ENCODE measurements at regions not wholly inside any gene's neighbourhood (a gene's known extent, or its start where the extent isn't known, plus 50 kb on each side); places are given as distances from the start of the nearest gene placed in this dataset.

DNA sequence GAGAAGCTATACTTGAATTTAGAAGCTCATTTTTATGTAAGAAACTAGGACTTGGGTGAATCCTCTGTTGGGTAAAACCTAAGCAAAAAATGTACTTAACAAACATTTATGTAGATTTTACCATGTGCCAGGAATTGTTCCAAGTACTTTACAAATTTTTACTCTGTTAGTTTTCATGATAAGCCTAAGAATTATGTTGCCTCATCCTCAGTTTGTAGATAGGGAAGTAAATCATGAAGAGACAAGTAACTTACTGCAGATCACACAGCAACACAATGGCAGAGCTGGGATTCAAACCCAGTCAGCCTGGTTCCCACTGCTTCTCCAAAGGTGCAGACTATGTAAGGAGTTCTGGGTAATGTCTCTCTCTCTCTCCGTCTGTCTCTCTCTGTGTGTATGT is 169.9 kb downstream of the DIPK2A start:
- no peak for DNase-seq (ENCODE audit: low spot score)

DNA sequence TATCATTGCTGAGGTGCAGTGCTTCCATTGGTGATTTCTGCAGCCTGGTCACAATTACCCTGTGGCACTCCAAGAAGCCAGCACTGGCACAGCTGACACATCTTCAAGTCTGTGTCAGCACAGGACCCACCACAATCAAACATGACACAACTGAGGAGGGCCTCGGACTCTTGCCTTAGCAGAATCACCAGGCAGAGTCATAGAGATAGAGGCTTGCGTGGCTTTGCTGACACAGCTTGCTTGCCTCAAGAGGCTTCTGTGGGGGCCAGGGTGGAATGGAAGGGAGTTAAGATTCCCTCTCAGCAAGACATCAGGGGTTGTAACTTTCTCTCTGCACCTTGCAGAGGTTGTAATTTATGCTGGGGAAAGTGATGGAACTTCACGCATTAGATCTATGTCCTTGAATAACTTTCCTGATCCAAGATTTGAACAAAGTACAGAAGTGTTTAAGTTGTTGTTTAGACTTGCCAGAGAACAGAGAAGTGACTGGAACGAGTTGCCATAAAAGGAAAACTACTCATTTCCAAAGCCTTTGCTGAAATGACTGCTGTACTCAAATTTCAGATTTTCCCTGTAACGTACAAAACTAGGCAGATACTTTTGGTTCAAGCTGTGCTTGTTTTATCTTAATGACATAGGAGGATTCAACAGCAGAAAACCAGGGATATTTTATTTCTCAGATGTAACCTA is 170.7 kb downstream of the DIPK2A start:
- no peak for DNase-seq (ENCODE audit: low spot score)

DNA sequence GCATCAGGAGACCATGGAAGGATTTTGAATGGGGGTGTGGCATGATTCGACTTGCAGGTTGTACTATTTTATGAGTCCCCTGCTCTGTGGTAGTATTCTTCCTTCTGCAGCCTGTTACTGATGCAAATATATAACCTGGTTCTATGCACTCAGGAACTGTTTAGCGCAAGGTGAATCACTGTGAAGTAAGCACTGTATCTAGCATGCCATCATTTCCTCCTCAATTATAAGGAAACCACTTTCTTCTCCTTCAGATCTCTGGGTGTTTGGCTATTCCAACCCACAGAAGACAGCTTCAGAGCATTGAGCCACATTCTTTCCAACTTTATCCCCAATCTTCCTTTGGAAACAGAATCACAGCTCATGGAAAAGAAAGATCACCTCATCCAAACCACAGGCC is 176.7 kb downstream of the DIPK2A start:
- no peak for DNase-seq (ENCODE audit: low spot score)

DNA sequence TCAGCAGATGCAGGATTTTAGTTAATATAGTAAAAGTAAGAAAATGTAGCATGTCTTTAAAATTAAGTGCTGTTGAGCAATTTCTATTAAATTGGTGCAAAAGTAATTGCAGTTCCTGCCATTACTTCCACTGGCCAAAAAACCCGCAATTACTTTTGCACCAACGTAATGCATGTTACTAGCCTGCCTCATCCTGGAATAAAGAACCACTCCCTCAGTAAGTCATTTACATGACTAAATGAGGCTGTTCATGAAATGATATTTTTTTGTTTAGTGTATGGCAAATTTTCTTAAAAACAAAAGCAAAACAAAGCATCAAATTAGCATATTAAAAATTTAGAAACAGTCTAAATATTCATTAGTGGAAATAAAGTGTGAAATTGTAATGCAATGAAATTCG is 180.4 kb downstream of the DIPK2A start:
- no peak for DNase-seq (ENCODE audit: low spot score)

DNA sequence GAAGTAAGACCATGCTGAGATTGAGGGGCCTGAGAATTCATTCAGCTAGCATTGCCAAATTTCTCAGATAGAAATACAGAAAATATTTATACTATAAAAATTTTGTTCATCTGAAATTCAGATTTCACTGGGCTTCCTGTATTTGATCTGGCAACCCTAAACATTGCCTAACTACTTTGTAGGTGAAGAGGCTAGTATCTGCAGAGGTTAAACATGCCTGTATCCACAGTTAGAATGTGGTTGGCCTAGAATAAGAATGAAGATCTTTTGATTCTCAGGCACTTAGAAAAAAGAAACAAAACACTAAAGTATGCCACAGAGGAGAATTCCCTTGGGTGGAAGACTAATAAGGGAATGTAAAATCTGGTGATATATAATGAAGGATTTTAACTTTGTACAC is 189.0 kb downstream of the DIPK2A start:
- DNase-seq (ENCODE audit: low spot score): no peak

DNA sequence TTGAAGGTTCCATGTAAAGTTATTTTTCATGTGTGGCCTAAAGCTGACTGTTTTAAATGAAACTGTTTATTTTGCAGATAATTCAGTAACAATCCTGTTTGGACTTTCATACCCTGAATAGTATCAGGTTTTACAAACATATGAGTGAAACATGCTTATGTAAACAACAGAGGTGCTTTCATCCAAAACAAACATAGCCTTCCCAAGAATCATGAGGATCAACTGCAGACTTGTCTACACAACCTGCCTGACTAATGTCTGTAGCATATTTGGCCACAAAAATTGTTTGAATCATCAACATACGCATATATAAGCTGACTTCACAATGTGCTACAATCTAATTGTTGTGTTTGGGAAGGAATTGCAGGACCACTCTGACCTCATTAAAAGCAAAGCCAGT is 190.4 kb downstream of the DIPK2A start:
- DNase-seq (ENCODE audit: low spot score): no peak

DNA sequence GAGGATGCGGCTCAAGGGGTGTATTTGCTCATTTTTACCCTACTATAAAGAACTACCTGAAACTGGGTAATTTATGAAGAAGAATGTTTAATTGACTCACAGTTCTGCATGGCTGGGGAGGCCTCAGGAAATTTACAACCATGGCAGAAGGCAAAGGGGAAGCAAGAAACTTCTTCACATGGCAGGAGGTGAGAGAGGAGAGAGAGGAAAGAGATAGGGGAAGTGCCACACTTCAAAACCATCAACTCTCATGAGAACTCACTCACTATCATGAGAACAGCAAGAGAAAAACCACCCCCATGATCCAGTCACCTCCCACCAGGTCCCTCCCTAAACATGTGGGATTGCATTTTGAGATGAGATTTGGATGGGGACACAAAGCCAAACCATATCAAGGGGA is 192.7 kb downstream of the DIPK2A start:
- no peak for DNase-seq (ENCODE audit: low spot score)

DNA sequence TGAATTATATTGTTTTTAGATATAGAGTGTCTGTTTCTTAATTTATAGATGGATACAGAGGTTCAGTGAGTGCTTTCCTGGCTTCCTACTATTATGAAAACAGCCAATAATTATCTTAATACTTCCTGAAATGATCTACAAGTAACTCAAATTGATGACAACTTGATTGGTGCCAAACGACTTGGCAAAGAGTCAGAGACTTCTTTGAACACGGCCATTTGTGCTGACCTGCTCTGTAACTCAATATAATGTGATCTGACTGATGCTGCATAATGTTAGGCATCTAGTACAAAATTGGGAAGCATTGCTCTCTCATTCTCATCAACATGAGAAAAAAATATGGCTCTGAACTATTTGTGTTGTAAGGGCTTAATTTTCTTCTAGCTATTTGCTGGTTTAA is 193.9 kb downstream of the DIPK2A start:
- DNase-seq (ENCODE audit: low spot score): no peak

DNA sequence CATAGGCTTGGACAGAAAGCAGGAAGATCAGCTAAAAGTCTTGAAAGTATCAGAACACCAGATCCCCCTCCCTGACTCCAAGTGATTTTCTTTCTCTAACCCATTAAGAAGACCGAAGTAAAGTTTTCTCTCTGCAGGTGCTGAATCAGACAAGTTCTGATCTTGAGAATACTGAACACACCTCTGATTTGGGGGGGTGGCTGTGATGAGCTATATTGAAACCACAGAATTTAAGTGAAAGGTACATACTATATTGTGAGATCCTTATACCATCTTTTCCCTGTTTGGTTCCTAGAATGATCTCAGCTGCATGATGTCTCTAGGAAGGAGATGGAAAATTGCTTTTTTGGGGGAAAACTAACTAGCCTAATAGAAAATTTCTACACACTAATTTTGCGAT is 196.0 kb downstream of the DIPK2A start:
- no peak for DNase-seq (ENCODE audit: low spot score)

DNA sequence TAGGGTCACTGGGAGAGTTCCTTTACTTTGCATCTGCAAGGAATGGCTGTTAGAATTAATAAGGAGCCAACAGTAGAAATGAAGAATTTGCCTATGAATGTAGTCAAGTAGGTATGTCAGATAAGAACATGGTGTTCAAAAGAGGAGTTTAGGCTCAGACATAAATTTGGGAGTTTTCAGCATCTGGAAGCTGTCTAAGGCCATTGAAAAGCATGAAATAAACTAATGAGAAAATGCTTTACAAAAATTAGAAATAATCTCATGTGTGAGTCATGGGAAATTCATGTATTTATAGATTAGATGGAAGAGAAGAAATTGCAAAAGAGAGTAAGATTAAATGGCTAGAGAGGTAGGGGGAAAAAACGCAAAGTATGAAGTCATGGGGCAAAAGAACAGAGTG is 201.9 kb downstream of the DIPK2A start:
- no peak for DNase-seq (ENCODE audit: low spot score)

DNA sequence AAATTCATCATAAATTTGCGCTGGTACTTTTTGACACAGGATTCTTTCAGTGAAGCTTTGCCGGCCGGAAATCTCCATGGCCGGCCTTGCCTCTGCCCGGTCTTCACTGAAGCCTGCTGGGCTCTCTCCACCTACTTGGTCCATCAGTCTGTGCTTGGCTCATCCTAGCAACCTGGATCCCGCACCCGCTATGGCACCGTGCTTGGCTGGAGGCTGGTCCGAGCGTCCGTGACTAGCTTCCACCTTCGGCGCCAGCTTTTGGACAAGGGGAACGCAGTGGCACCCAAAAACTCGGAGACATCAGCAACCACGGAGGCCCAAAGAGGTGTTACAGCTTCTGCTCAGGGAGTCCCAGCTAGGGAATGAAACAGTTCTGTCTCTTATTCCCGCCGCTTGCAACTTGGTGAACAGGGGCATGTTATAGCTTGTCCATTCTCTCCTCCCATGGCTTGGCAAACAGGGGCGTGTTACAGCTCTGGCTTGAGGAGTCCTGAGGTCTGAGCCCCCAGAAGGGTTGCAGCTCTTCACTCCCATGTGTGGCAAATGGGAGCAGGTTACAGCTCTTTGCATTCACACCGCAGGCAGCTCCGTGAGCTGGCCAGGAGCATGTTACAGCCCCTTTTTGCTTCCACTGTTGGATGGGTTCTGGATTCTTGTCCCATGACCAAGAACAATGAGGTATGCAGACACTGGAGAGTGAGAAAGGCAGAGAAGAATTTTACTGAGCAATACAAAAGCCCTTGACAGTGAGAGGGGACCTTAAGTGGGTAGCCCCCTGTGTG is 204.2 kb downstream of the DIPK2A start:
- no peak for DNase-seq (ENCODE audit: low spot score)

DNA sequence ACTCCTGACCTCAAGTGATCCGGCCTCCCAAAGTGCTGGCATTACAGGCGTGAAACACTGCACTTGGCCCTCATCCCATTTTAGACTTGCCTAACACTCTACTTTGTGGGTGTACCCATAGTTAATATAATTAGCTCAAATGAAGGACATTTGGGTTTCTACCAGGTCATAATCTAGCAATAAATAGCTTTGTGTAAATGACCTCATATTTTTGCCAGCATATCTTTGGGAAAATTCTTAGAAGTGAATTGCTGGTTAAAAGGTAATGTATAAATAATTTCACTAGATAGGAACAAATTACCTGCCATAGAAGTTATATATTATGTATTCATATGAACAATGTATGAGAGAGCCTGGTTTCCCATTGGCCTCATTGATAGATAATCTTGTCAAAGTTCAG is 206.0 kb downstream of the DIPK2A start:
- no peak for DNase-seq (ENCODE audit: low spot score)

DNA sequence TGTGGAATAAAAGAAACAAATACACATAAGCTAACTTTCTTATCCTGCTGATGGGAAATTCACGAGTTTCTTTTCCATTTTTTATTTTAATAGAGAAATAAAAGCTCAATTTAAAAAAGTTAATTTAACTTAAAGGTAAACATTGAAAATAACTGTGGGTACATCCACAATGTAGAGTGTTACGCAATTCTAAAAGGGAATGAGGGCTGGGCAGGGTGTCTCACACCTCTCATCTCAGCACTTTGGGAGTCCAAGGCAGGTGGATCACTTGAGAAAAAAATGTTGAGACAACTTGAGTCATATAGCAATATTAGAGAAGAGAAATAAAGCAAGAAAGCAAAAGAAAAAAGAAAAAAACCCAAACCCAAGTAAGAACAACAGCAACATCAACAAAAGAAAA is 207.0 kb downstream of the DIPK2A start:
- DNase-seq (ENCODE audit: low spot score): no peak

DNA sequence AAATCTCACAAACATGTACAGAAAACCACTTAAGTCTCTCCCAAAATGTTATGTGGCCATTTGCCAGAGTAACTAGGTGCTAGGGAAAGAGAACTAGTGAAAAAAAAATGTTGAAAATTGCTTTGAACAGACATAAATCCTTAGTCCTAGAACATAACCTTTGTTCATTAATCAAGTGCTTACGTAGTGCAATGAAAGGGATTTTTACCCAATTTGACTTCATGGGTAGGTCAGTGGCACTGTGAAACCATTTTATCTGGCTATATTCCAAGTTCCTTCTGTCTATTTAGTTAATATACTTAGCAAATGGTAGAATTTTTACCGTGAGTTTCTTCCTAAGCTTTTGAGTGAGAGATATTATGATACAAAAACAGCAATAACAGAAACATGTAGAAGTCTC is 209.4 kb downstream of the DIPK2A start:
- no peak for DNase-seq (ENCODE audit: low spot score)

DNA sequence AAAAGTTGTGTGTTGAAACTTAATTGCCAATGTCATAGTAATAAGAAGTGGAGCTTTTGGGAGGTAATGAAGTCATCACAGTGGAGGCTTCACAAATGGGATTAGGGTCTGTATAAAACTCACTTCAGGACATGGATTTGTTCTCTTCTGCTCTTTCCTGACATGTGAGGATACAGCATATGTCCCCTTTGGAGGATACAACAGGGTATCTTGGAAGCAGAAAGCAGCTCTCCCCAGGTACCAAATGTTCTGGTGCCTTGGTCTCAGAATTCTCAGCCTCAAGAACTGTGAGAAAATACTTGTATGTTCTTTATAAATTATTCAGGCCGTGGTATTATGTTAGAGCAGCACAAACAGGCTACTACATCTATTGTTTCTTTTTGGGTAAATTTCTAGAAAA is 210.9 kb downstream of the DIPK2A start:
- no peak for DNase-seq (ENCODE audit: low spot score)

DNA sequence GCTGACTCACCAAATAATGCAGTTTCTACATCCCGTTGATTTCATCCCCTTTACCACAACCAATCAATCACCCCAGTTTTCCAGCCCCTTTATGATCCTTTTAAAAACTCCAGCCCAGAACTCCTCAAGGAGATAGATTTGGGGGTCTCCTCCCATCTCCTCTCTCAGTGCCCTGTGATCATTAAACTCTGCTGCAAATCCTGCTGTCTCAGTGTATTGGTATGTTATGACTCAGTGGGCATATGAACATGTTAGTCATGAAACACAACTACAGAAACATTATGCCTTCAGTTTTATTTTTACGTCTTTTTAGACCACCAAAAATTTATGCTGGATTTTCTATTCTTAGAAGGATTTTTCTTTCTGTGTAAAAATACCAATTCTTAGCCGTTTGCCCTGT is 213.7 kb downstream of the DIPK2A start:
- DNase-seq (ENCODE audit: low spot score): no peak

DNA sequence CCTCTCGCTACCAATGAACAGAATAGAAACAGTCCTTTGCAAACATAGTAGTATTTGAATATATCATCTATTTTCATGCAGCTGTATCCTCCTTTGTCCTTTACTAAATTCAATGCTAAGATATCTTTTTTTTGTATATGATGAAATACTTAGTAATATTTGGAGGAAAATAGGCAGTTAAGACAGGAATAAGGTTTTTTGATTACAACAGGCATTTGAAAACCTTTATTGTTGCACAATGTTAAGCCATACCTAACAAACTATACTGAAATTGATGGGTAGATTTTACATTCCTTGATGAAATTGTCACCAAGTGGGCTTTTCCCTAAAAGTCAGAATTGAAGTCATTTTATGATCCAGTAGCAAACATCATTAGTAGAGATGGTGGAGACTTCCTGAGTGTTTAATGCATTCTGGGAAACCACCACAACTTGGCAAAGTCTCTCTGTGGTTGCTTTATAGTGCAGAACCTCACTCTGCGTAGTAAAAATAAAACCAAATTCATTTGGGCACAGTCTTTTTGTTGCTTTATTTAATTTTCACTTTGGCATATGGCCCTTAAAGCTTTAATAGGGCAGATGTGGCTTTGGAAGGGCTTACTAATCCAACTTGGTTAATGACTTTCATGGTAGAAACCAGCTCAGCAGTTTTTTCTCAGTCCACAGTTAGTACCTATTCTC is 216.0 kb downstream of the DIPK2A start:
- DNase-seq (ENCODE audit: low spot score): no peak

DNA sequence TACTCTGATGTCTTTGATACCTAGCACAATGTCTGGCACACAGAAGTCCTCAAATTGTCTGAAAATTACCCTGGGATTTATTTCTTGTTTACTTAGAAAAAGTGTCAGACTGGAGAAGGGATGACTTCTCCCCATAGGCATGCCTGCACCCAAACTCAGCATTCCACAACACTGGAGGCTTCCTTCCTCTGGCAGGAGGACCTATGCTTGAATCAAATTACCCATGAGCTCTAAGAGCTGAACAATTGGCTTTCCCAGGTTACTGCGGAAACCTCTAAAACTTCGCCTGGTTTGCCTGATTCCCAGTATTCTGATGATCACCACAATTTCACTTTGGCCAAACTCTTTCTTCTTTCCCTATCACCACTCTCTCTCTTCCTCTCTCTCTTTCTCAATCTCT is 217.4 kb downstream of the DIPK2A start:
- DNase-seq (ENCODE audit: low spot score): no peak

DNA sequence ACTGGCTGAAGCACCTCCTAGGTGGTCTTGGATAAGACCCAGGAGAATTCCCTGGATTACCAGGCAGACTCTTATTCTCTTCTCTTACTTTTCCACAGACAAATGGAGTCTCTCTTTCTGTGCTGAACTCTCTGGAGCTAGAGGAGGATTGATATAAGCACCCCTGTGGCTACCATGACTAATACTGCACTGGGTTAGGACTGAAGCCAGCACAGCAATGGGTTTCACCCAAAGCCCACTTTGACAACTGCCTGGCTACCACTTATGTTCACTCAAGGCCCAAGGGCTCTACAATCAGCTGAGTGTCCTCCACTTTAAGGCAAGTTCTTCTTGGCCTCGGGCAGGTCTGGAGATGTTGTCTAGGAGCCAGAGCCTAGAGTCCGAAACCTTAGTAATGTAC is 225.5 kb downstream of the DIPK2A start:
- DNase-seq (ENCODE audit: low spot score): no peak

DNA sequence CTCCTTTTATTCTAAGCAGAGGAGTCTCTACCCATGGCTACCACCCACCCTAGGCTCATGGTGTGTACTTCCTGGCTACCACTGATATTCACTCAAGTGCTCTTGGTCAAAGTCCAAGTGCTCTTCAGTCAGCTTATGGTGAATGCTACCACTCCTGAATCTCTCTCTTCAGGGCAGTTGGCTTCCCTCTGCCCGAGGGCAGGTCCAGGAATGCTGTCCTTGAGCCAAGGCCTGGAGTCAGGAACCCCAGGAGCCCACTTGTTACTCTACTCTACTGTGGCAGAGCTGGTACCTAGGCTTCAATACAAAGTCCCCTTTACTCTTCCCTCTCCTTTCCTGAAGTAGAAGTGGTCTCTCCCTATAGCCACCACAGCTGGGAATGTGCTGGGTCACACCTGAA is 226.0 kb downstream of the DIPK2A start:
- no peak for DNase-seq (ENCODE audit: low spot score)

DNA sequence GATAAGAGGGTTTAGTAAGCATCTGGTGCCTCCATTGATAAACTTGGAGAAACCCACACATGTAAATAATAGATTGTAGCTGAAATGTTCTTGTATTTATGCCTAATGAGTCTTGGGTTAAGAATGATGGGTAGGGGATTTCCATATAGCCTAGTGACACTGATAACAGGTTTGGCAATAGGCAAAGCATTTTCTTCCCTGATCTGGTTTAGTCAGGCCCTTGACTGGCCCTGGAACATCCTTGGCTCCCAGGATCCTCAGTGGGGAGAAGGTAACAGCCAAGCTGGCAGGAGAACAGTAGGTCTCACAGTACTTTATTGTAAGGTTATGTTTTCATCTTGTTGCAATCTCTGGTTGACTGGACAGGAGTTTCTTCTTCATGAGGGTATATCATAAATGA is 228.4 kb downstream of the DIPK2A start:
- DNase-seq (ENCODE audit: low spot score): no peak

DNA sequence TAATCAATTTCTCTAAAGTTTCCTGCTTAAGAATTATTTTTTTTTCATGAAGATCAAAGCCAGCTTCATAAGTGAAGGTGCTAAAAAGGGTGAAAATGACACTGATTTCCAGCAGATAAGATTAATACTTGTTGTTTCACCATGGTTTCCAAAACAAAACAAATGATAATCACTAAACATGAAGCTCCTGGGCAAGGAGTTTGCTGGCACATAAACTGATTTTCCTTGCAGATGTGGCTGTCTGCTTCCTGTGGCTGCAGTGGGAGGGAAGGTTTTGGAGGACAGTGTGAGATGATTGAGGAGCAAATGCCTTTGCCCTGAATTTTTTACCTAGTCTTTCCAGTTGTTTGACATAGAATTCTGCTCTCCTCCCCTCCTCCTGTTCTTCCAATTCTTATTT is 228.8 kb downstream of the DIPK2A start:
- DNase-seq (ENCODE audit: low spot score): no peak

DNA sequence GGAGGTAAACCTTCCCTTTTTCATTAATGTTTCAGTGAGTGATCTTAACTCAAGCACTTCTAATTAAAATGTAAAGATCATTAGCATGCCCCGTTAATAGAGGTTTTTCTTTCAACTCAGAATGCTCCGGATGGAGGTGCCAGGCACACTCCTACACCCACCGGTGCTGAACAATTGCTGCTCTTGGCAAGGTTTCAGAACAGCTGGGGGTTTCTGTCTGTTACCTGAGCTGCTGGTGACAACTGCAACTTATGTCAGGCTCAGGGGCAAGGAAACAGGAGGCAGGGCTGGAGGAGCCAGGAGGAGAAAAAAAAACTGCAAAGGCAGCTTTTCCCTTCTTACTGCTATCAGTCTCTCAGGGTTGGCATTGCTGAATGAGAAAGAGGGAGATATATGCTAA is 250.1 kb downstream of the DIPK2A start:
- no peak for DNase-seq (ENCODE audit: low spot score)
